Upper lobe of left lung (tissue), 4 donors: ENCODE measurements at regions not wholly inside any gene's neighbourhood (a gene's known extent, or its start where the extent isn't known, plus 50 kb on each side); places are given as distances from the start of the nearest gene placed in this dataset.

Experiments used
- POLR2AphosphoS5 ChIP-seq, 2 donors: sonication (generic); formaldehyde crosslinking; IDR thresholded peaks; one replicate each; pipeline ENCODE4 v1.5.1; 2017; ENCODE audit warnings: antibody characterized with exemption in 2 of 2
- TF ChIP-seq, protein P1 (sequence below), 6 experiments: fragments of 450-650 bp in 4 of 6; fragments of 200-600 bp in 2 of 6; sonication (generic) in 2 of 6; IDR thresholded peaks; one replicate each; pipeline ENCODE4 v1.5.1; 2016 to 2019; ENCODE audit warnings: antibody characterized with exemption in 6 of 6

DNA sequence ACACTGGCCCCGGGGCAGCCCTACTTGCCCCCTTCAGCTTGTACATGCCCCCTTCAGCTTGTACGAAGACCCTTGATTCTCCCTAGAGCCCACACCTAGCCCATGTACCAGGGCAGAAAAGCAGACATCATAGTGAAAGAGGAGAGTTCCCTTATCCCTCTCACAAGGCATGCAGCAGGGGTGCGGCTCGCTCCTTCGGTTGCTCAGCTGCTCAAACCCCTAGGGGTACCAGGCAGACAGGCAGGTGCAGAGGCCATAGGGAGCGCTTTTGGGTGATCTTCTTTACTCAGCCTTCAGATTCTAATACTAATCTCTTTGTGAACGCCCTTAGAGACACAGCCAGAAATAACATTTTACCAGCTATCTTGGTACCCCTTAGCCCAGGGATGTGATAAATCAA, 286.3 kb downstream of the NPIPA8 start:
- TF ChIP-seq, protein P1, sequence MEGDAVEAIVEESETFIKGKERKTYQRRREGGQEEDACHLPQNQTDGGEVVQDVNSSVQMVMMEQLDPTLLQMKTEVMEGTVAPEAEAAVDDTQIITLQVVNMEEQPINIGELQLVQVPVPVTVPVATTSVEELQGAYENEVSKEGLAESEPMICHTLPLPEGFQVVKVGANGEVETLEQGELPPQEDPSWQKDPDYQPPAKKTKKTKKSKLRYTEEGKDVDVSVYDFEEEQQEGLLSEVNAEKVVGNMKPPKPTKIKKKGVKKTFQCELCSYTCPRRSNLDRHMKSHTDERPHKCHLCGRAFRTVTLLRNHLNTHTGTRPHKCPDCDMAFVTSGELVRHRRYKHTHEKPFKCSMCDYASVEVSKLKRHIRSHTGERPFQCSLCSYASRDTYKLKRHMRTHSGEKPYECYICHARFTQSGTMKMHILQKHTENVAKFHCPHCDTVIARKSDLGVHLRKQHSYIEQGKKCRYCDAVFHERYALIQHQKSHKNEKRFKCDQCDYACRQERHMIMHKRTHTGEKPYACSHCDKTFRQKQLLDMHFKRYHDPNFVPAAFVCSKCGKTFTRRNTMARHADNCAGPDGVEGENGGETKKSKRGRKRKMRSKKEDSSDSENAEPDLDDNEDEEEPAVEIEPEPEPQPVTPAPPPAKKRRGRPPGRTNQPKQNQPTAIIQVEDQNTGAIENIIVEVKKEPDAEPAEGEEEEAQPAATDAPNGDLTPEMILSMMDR (IDR thresholded peaks at IDR 0.05) = no peak
- TF ChIP-seq POLR2AphosphoS5 (IDR thresholded peaks at IDR 0.05) = no peak
